OCI-LY1 (cell line): ENCODE measurements at regions not wholly inside any gene's neighbourhood (a gene's known extent, or its start where the extent isn't known, plus 50 kb on each side); places are given as distances from the start of the nearest gene placed in this dataset.

Experiments
- H2AFZ ChIP-seq: fragments of 200-600 bp; sonication (generic), shearing (Covaris generic); 2 replicates; pipeline ENCODE4 v1.6.0; 2014; ENCODE audit warnings: antibody characterized with exemption, mild to moderate bottlenecking, low read length
- H3F3A ChIP-seq: fragments of 200-600 bp; sonication (generic), shearing (Covaris generic); 2 replicates; pipeline ENCODE4 v1.6.0; 2014; ENCODE audit warnings: mild to moderate bottlenecking, antibody characterized with exemption, low read length, moderate library complexity; ENCODE audit not compliant: insufficient read depth
- H3K27ac ChIP-seq: fragments of 200-600 bp; sonication (generic); 2 replicates; pipeline ENCODE4 v1.5.1; 2014; ENCODE audit warnings: low read length, mixed run types, mild to moderate bottlenecking, low read depth; ENCODE audit not compliant: poor library complexity, severe bottlenecking
- H3K27me3 ChIP-seq: fragments of 200-600 bp; sonication (generic); 2 replicates; pipeline ENCODE4 v1.6.0; 2014; ENCODE audit warnings: antibody characterized with exemption, mild to moderate bottlenecking, low read length, moderate library complexity; ENCODE audit not compliant: insufficient read depth
- H3K36me3 ChIP-seq: fragments of 200-600 bp; sonication (generic); 2 replicates; pipeline ENCODE4 v1.6.1; 2014; ENCODE audit warnings: mild to moderate bottlenecking, antibody characterized with exemption, low read length, moderate library complexity, mixed read lengths; ENCODE audit not compliant: insufficient read depth
- H3K4me1 ChIP-seq: fragments of 200-600 bp; sonication (generic); 2 replicates; pipeline ENCODE4 v1.5.1; 2014; ENCODE audit warnings: mild to moderate bottlenecking, low read length, moderate library complexity; ENCODE audit not compliant: insufficient read depth, severe bottlenecking
- H3K4me2 ChIP-seq: fragments of 200-600 bp; sonication (generic), shearing (Covaris generic); 2 replicates; pipeline ENCODE4 v1.6.1; 2014; ENCODE audit warnings: low read length
- H3K4me3 ChIP-seq: fragments of 200-600 bp; sonication (generic); 2 replicates; pipeline ENCODE4 v1.5.1; 2014; ENCODE audit warnings: low read length, low read depth, mild to moderate bottlenecking, mixed read lengths; ENCODE audit not compliant: poor library complexity, severe bottlenecking
- H3K79me2 ChIP-seq: fragments of 200-600 bp; shearing (Covaris generic); 2 replicates; pipeline ENCODE4 v1.6.1; 2016; ENCODE audit warnings: mixed run types, low read length, mixed read lengths; ENCODE audit not compliant: insufficient read depth
- H3K9ac ChIP-seq: fragments of 200-600 bp; sonication (generic), shearing (Covaris generic); 2 replicates; pipeline ENCODE4 v1.6.1; 2014; ENCODE audit warnings: mild to moderate bottlenecking, low read length, mixed read lengths
- H3K9me2 ChIP-seq: fragments of 200-600 bp; sonication (generic), shearing (Covaris generic); 2 replicates; pipeline ENCODE4 v1.6.1; 2014; ENCODE audit warnings: low read depth, mild to moderate bottlenecking, low read length, mixed read lengths
- H3K9me3 ChIP-seq: fragments of 200-600 bp; shearing (Covaris generic); 2 replicates; pipeline ENCODE4 v1.6.1; 2014; ENCODE audit warnings: low read length, mixed read lengths
- H4K20me1 ChIP-seq: fragments of 200-600 bp; sonication (generic), shearing (Covaris generic); 2 replicates; pipeline ENCODE4 v1.6.0; 2016; ENCODE audit warnings: mild to moderate bottlenecking, low read length; ENCODE audit not compliant: insufficient read depth
- CTCF ChIP-seq: fragments of 200-600 bp; sonication (generic), shearing (Covaris generic); IDR thresholded peaks from 2 replicates; pipeline ENCODE4 v1.5.1; 2017; ENCODE audit warnings: mild to moderate bottlenecking, antibody characterized with exemption, low read length, moderate library complexity, mixed read lengths
- EZH2 ChIP-seq: fragments of 200-600 bp; sonication (generic), shearing (Covaris generic); IDR thresholded peaks from 2 replicates; pipeline ENCODE4 v1.8.0; 2017; ENCODE audit warnings: borderline replicate concordance, mixed run types, mild to moderate bottlenecking, antibody characterized with exemption, low read length, moderate library complexity, mixed read lengths

- Histone ChIP-seq H4K20me1 (no peaks in the 10 kb centered on the region), H3K79me2 (no peaks in the 10 kb centered on the region), H2AFZ (no peak overlapping the region), H3K9me3 (no peaks in the 10 kb centered on the region), H3K4me3 (no peak overlapping the region), H3K4me1 (no peaks in the 10 kb centered on the region), H3F3A (no peaks in the 10 kb centered on the region), H3K4me2 (no peak overlapping the region), H3K36me3 (no peaks in the 10 kb centered on the region), H3K9me2 (no peaks in the 10 kb centered on the region), H3K27ac (no peak overlapping the region), H3K27me3 (no peaks in the 10 kb centered on the region), H3K9ac (no peak overlapping the region)
- TF ChIP-seq CTCF (no peak), EZH2 (no peak)
Observed at GRCh38 chr2:40955042-40955441, 503.2 kb upstream of the SLC8A1 start.

- H3K9me2 ChIP-seq: no peaks in the 10 kb centered on the region
- H3K36me3 ChIP-seq: no peaks in the 10 kb centered on the region
- no peaks in the 10 kb centered on the region for H3K27me3 ChIP-seq
- H4K20me1 ChIP-seq: no peaks in the 10 kb centered on the region
- no peak overlapping the region for H3K4me3 ChIP-seq
- TF ChIP-seq EZH2: no peak
- TF ChIP-seq CTCF: no peak; the same call in 1 of the 2 replicates
- no peak overlapping the region for H2AFZ ChIP-seq
- H3K79me2 ChIP-seq: no peaks in the 10 kb centered on the region
- H3K27ac ChIP-seq: no peak overlapping the region
- no peaks in the 10 kb centered on the region for H3K9me3 ChIP-seq
- no peak overlapping the region for H3K4me2 ChIP-seq
- H3K9ac ChIP-seq: no peak overlapping the region
- no peaks in the 10 kb centered on the region for H3K4me1 ChIP-seq
- no peaks in the 10 kb centered on the region for H3F3A ChIP-seq
Observed at GRCh38 chr2:40955635-40956034, 503.7 kb upstream of the SLC8A1 start.

GRCh38 chr2:40957508-40957907 lies 505.6 kb upstream of the SLC8A1 start:
- no peak for TF ChIP-seq EZH2
- no peak for TF ChIP-seq CTCF
- H3K4me2 ChIP-seq: no peak overlapping the region
- H3K79me2 ChIP-seq: no peaks in the 10 kb centered on the region
- H2AFZ ChIP-seq: no peak overlapping the region
- no peaks in the 10 kb centered on the region for H3K36me3 ChIP-seq
- no peaks in the 10 kb centered on the region for H3K9me3 ChIP-seq
- no peaks in the 10 kb centered on the region for H3K4me1 ChIP-seq
- no peaks in the 10 kb centered on the region for H4K20me1 ChIP-seq
- H3K4me3 ChIP-seq: no peak overlapping the region
- H3K27ac ChIP-seq: no peak overlapping the region
- no peak overlapping the region for H3K9ac ChIP-seq
- no peaks in the 10 kb centered on the region for H3K9me2 ChIP-seq
- no peaks in the 10 kb centered on the region for H3K27me3 ChIP-seq
- no peaks in the 10 kb centered on the region for H3F3A ChIP-seq
